Endothelial cell of umbilical vein (primary cell): ENCODE measurements at regions not wholly inside any gene's neighbourhood (a gene's known extent, or its start where the extent isn't known, plus 50 kb on each side); places are given as distances from the start of the nearest gene placed in this dataset.

Experiments used
- BruUV-seq: library from RNA; stranded (reverse); fragments of 400-500 nt; replicated peaks from 2 replicates; lab custom pipeline; 2021; lab: Mats Ljungman, UMichigan
- CTCF ChIA-PET: fragments of 300-600, 350-600 bp; sonication (Branson Sonifier 250); formaldehyde crosslinking; loops from one replicate; lab custom pipeline; 2021; ENCODE audit warnings: antibody characterized with exemption, inconsistent platforms; lab: Charles Lee
- POLR2A ChIA-PET: fragments of 300-600, 350-600 bp; sonication (Branson Sonifier 250); formaldehyde crosslinking; loops from one replicate; lab custom pipeline; 2021; ENCODE audit warnings: antibody characterized with exemption, inconsistent platforms; lab: Charles Lee
- DNase-seq: peaks from one replicate; pipeline ENCODE4 v3.0.0-alpha.2; 2011; ENCODE audit warnings: low read depth, low spot score
- FAIRE-seq: peaks from 2 replicates; lab custom pipeline; 2011; peaks lifted over from hg19 to GRCh38; lab: Jason Lieb, UNC
- H2AFZ ChIP-seq: 2 replicates; pipeline ENCODE4 v1.6.0; 2012; ENCODE audit warnings: low read depth, low read length, control low read depth, inconsistent platforms
- H3K27ac ChIP-seq: 2 replicates; pipeline ENCODE4 v1.5.1; 2011; ENCODE audit warnings: low read depth, mild to moderate bottlenecking, control low read depth, low read length, moderate library complexity; ENCODE audit not compliant: insufficient read depth
- H3K27me3 ChIP-seq, 2 experiments: 2 replicates each; pipeline versions ENCODE4 v1.6.0 to v1.6.1; 2011; ENCODE audit warnings: low read length in 2 of 2, mixed read lengths in 1 of 2; ENCODE audit not compliant: control insufficient read depth in 2 of 2, insufficient read depth in 2 of 2
- H3K36me3 ChIP-seq, 2 experiments: 2 replicates in 1 of 2; 3 replicates in 1 of 2; pipeline ENCODE4 v1.5.1; 2011; ENCODE audit warnings: low read length in 2 of 2, mild to moderate bottlenecking in 1 of 2, moderate library complexity in 1 of 2; ENCODE audit not compliant: control insufficient read depth in 2 of 2, insufficient read depth in 2 of 2; ENCODE audit errors: extremely low read depth in 1 of 2
- H3K4me1 ChIP-seq: 3 replicates; pipeline ENCODE4 v1.5.1; 2011; ENCODE audit warnings: mild to moderate bottlenecking, low read length; ENCODE audit not compliant: control insufficient read depth, insufficient read depth; ENCODE audit errors: extremely low read depth
- H3K4me2 ChIP-seq: 2 replicates; pipeline ENCODE4 v1.6.1; 2011; ENCODE audit warnings: low read length, control low read depth, mixed read lengths; ENCODE audit not compliant: insufficient read depth
- H3K4me3 ChIP-seq, 3 experiments: fragments of 200-600 bp in 1 of 3; sonication (generic), shearing (Covaris generic) in 1 of 3; replicated peaks in 1 of 3; 2 replicates each; pipeline ENCODE4 v1.5.1; 2011 to 2016; ENCODE audit warnings: control low read depth in 3 of 3, low read length in 3 of 3, mild to moderate bottlenecking in 2 of 3, inconsistent platforms in 1 of 3, low read depth in 1 of 3, moderate library complexity in 1 of 3; ENCODE audit not compliant: insufficient read depth in 1 of 3
- H3K79me2 ChIP-seq: 2 replicates; pipeline ENCODE4 v1.6.0; 2012; ENCODE audit warnings: low read length, inconsistent platforms; ENCODE audit not compliant: control insufficient read depth, insufficient read depth
- H3K9ac ChIP-seq: replicated peaks from 2 replicates; pipeline ENCODE3; 2011; ENCODE audit warnings: low read length, control low read depth; ENCODE audit not compliant: insufficient read depth; ENCODE audit errors: extremely low read depth
- H3K9me1 ChIP-seq: replicated peaks from 3 replicates; pipeline ENCODE4 v1.6.0; 2011; ENCODE audit warnings: mild to moderate bottlenecking, low read length; ENCODE audit not compliant: control insufficient read depth, insufficient read depth; ENCODE audit errors: extremely low read depth
- H3K9me3 ChIP-seq: replicated peaks from 2 replicates; pipeline ENCODE4 v1.5.1; 2012; ENCODE audit warnings: low read length, inconsistent platforms; ENCODE audit not compliant: control insufficient read depth, insufficient read depth
- H4K20me1 ChIP-seq: replicated peaks from 2 replicates; pipeline ENCODE3; 2011; ENCODE audit warnings: mild to moderate bottlenecking, low read length; ENCODE audit not compliant: control insufficient read depth, insufficient read depth; ENCODE audit errors: extremely low read depth
- CTCF ChIP-seq, 2 donors: IDR thresholded peaks; 1 replicate in 1 of 2; 2 replicates in 1 of 2; pipeline ENCODE4 v1.5.1; 2011; ENCODE audit warnings: low read length in 2 of 2, mild to moderate bottlenecking in 2 of 2, moderate library complexity in 2 of 2, control low read depth in 1 of 2, inconsistent platforms in 1 of 2, low read depth in 1 of 2; ENCODE audit not compliant: insufficient read depth in 1 of 2; ENCODE audit errors: extremely low read depth in 1 of 2
- EZH2 ChIP-seq: IDR thresholded peaks from 2 replicates; pipeline ENCODE4 v1.6.1; 2012; ENCODE audit warnings: borderline replicate concordance, low read depth, mild to moderate bottlenecking, moderate library complexity, low read length, inconsistent platforms; ENCODE audit not compliant: severe bottlenecking
- FOS ChIP-seq: IDR thresholded peaks from 2 replicates; pipeline ENCODE4 v1.6.1; 2011; ENCODE audit warnings: mild to moderate bottlenecking, low read length, moderate library complexity, borderline replicate concordance; ENCODE audit not compliant: insufficient read depth
- GATA2 ChIP-seq: IDR thresholded peaks from 2 replicates; pipeline ENCODE4 v1.7.0; 2011; ENCODE audit warnings: low read depth, mild to moderate bottlenecking, moderate library complexity, mixed read lengths, low read length; ENCODE audit not compliant: insufficient read length, insufficient read depth
- JUN ChIP-seq: IDR thresholded peaks from 2 replicates; pipeline ENCODE4 v1.6.1; 2011; ENCODE audit warnings: borderline replicate concordance, low read depth; ENCODE audit not compliant: insufficient read length, insufficient read depth
- MYC ChIP-seq: IDR thresholded peaks from one replicate; pipeline ENCODE4 v1.6.1; 2011; ENCODE audit warnings: mild to moderate bottlenecking, low read depth, low read length
- POLR2A ChIP-seq: IDR thresholded peaks from 2 replicates; pipeline ENCODE4 v1.6.1; 2012; ENCODE audit warnings: low read depth, mild to moderate bottlenecking, control low read depth, low read length
- POLR2AphosphoS5 ChIP-seq: IDR thresholded peaks from 2 replicates; pipeline ENCODE4 v1.6.1; 2012; ENCODE audit warnings: low read depth, mild to moderate bottlenecking, control low read depth, low read length, moderate library complexity; ENCODE audit not compliant: insufficient read depth
- dilution Hi-C: fragments of 300-500 bp; cut with MboI; formaldehyde crosslinking; loops from one replicate; pipeline ENCODE4 v1.15.0; 2019; ENCODE audit warnings: low sequenced_read_pairs; ENCODE audit not compliant: extremely low pct_ligation_motif_present
- intact Hi-C: fragments of 100-400 bp; cut with micrococcal nuclease; formaldehyde crosslinking; loops from one replicate; pipeline ENCODE4 v1.10.0; 2022
- TF ChIP-seq, protein P1 (sequence below): IDR thresholded peaks from 2 replicates; pipeline ENCODE4 v1.6.1; 2011; ENCODE audit not compliant: insufficient read depth, insufficient read length

- no peak overlapping the region for H3K4me2 ChIP-seq
- no TSS peak for BruUV-seq
- no peak for FAIRE-seq
- no peak overlapping the region for H3K4me3 ChIP-seq
- ChIA-PET CTCF (no interaction called here), POLR2A (no interaction called here)
- H3K27ac ChIP-seq: no peak overlapping the region
- no peak overlapping the region for H2AFZ ChIP-seq
- TF ChIP-seq POLR2AphosphoS5 (no peak), MYC (no peak), FOS (no peak), GATA2 (no peak), CTCF (IDR thresholded peaks at IDR 0.05; ENCODE audit: extremely low read depth in 1 of 2, insufficient read depth in 1 of 2, low read depth in 1 of 2, low read length in 2 of 2) (no peak), EZH2 (no peak), JUN (no peak), POLR2A (no peak)
- TF ChIP-seq, protein P1, sequence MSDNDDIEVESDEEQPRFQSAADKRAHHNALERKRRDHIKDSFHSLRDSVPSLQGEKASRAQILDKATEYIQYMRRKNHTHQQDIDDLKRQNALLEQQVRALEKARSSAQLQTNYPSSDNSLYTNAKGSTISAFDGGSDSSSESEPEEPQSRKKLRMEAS: no peak
- no peaks in the 10 kb centered on the region for H3K4me1 ChIP-seq
- no peaks in the 10 kb centered on the region for H3K9me1 ChIP-seq
- H4K20me1 ChIP-seq: no peaks in the 10 kb centered on the region
- no peaks in the 10 kb centered on the region for H3K79me2 ChIP-seq
- intact Hi-C loops (no loop called here), dilution Hi-C loops (no loop called here)
- no peak overlapping the region for H3K9ac ChIP-seq
- no peaks in the 10 kb centered on the region for H3K36me3 ChIP-seq
- DNase-seq: no peak
- H3K9me3 ChIP-seq: no peaks in the 10 kb centered on the region
- H3K27me3 ChIP-seq: no peaks in the 10 kb centered on the region
These were observed 943.6 kb upstream of the MBL2 start for GRCh38 chr10:53716156-53716555.
